ENCODE measurements at regions not wholly inside any gene's neighbourhood (a gene's known extent, or its start where the extent isn't known, plus 50 kb on each side); places are given as distances from the start of the nearest gene placed in this dataset.

DNA sequence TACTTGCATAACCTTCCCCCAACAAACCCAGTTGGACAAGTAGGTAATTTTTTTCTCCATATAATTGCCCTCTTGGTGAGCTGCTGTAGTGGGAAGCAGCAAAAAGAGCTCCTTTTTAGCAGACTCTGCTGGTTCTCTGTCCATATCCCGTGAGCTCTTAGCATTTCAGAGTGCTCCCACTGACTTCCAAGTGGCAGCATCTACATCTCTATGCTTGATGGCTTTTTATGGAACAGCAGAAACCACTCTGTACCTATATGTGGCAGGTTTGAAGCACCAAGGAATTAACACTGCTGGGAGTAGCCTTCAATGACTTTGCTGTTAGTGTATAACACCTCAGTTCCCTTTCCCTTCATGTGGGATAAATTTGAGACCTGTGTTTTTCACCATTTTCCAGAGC lies 168.4 kb upstream of the NHS start:
- Histone ChIP-seq H3K27ac (ENCODE audit: low read depth, low read length) (peak overlapping the region; percentile 65), H3K36me3 (ENCODE audit: control insufficient read depth, insufficient read depth, low read length) (no peaks in the 10 kb centered on the region), H3K9me3 (ENCODE audit: control insufficient read depth, insufficient read depth, low read length) (peaks cover 12% of the 10 kb centered on the region), H3K27me3 (ENCODE audit: control insufficient read depth, insufficient read depth, low read length) (peaks cover 16% of the 10 kb centered on the region; the same call in 1 of the 2 replicates), H3K4me3 (ENCODE audit: low read depth, low read length) (no peak overlapping the region), H3K9ac (ENCODE audit: low read depth, low read length) (no peak overlapping the region), H3K4me1 (ENCODE audit: control insufficient read depth, insufficient read depth, low read length) (peaks cover 34% of the 10 kb centered on the region)

- Histone ChIP-seq H3K36me3 (ENCODE audit: control insufficient read depth, insufficient read depth, low read length) (no peaks in the 10 kb centered on the region), H3K27ac (ENCODE audit: low read depth, low read length) (no peak overlapping the region), H3K4me1 (ENCODE audit: control insufficient read depth, insufficient read depth, low read length) (no peaks in the 10 kb centered on the region), H3K4me3 (ENCODE audit: low read depth, low read length) (no peak overlapping the region), H3K27me3 (ENCODE audit: control insufficient read depth, insufficient read depth, low read length) (peaks cover 16% of the 10 kb centered on the region), H3K9ac (ENCODE audit: low read depth, low read length) (no peak overlapping the region), H3K9me3 (ENCODE audit: control insufficient read depth, insufficient read depth, low read length) (peaks cover 24% of the 10 kb centered on the region)
Measured at GRCh38 chrX:17214962-17215361, 160.0 kb upstream of the NHS start.

DNA sequence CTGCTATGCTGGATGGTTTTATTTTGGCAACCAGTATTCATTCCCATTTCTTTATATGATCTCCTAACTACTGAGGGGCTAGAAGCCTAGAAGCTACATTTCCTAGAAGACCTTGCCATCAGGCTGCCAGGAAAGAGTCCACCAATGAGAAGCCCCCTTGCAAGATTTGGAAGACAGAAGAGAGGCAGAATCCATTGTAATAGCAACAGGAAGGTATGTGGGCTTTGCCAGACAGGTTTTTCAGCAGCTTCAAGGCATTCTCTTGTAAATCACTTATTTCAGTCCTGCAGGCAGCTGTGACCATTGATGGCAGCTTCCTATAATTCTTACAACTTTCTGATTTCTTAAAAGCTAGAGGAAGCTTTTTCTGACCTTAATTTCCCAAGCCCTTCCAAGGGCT lies 148.3 kb upstream of the NHS start:
- H3K27me3 ChIP-seq (ENCODE audit: control insufficient read depth, insufficient read depth, low read length) = no peaks in the 10 kb centered on the region
- peak overlapping the region; percentile 24; the same call in 1 of the 2 replicates for H3K9ac ChIP-seq (ENCODE audit: low read depth, low read length)
- peak overlapping the region; percentile 38; the same call in 1 of the 2 replicates for H3K4me3 ChIP-seq (ENCODE audit: low read depth, low read length)

GRCh38 chrX:17237146-17237545 lies 137.9 kb upstream of the NHS start:
- Histone ChIP-seq H3K4me3 (ENCODE audit: low read depth, low read length) (no peak overlapping the region), H3K27ac (ENCODE audit: low read depth, low read length) (no peak overlapping the region), H3K9ac (ENCODE audit: low read depth, low read length) (no peak overlapping the region), H3K4me1 (ENCODE audit: control insufficient read depth, insufficient read depth, low read length) (no peaks in the 10 kb centered on the region), H3K9me3 (ENCODE audit: control insufficient read depth, insufficient read depth, low read length) (peaks cover 5% of the 10 kb centered on the region), H3K36me3 (ENCODE audit: control insufficient read depth, insufficient read depth, low read length) (no peaks in the 10 kb centered on the region), H3K27me3 (ENCODE audit: control insufficient read depth, insufficient read depth, low read length) (no peaks in the 10 kb centered on the region; the same call in 1 of the 2 replicates)

More for the DNA sequence above, 148.3 kb upstream of the NHS start:
- no peaks in the 10 kb centered on the region; the same call in 1 of the 2 replicates for H3K36me3 ChIP-seq (ENCODE audit: control insufficient read depth, insufficient read depth, low read length)
- H3K27ac ChIP-seq (ENCODE audit: low read depth, low read length) = peak overlapping the region; percentile 81
- H3K9me3 ChIP-seq (ENCODE audit: control insufficient read depth, insufficient read depth, low read length) = peaks cover 14% of the 10 kb centered on the region
- H3K4me1 ChIP-seq (ENCODE audit: control insufficient read depth, insufficient read depth, low read length) = peaks cover 28% of the 10 kb centered on the region

DNA sequence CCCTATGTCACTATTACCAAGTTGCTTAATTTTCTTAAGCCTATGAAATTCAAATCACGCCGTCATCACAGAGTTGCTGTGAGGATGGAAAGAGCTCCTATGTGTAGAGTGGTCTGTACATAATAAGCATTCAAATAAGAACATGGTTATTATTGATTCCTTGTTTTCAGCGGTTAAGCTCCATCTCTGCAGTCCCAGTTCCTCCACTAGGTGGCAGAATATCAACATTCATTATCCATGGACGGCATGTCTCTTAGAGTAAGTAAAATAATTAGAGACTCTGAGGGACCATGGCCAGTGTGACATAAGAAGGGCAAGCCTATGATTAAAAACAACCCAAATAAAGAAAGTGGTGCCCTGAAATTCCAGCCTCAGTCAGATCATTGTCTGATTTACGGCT lies 132.5 kb upstream of the NHS start:
- no peaks in the 10 kb centered on the region for H3K27me3 ChIP-seq (ENCODE audit: control insufficient read depth, insufficient read depth, low read length)
- H3K4me1 ChIP-seq (ENCODE audit: control insufficient read depth, insufficient read depth, low read length) = no peaks in the 10 kb centered on the region

GRCh38 chrX:17247144-17247543 lies 127.9 kb upstream of the NHS start:
- no peak overlapping the region for H3K9ac ChIP-seq (ENCODE audit: low read depth, low read length)
- H3K27me3 ChIP-seq (ENCODE audit: control insufficient read depth, insufficient read depth, low read length) = no peaks in the 10 kb centered on the region
- H3K4me3 ChIP-seq (ENCODE audit: low read depth, low read length) = no peak overlapping the region
- no peak overlapping the region for H3K27ac ChIP-seq (ENCODE audit: low read depth, low read length)
- H3K4me1 ChIP-seq (ENCODE audit: control insufficient read depth, insufficient read depth, low read length) = no peaks in the 10 kb centered on the region
- H3K36me3 ChIP-seq (ENCODE audit: control insufficient read depth, insufficient read depth, low read length) = no peaks in the 10 kb centered on the region
- H3K9me3 ChIP-seq (ENCODE audit: control insufficient read depth, insufficient read depth, low read length) = no peaks in the 10 kb centered on the region

More for the DNA sequence above, 132.5 kb upstream of the NHS start:
- Histone ChIP-seq H3K27ac (ENCODE audit: low read depth, low read length) (no peak overlapping the region), H3K4me3 (ENCODE audit: low read depth, low read length) (no peak overlapping the region), H3K36me3 (ENCODE audit: control insufficient read depth, insufficient read depth, low read length) (no peaks in the 10 kb centered on the region), H3K9me3 (ENCODE audit: control insufficient read depth, insufficient read depth, low read length) (peaks cover 5% of the 10 kb centered on the region; the same call in 1 of the 2 replicates), H3K9ac (ENCODE audit: low read depth, low read length) (no peak overlapping the region)

DNA sequence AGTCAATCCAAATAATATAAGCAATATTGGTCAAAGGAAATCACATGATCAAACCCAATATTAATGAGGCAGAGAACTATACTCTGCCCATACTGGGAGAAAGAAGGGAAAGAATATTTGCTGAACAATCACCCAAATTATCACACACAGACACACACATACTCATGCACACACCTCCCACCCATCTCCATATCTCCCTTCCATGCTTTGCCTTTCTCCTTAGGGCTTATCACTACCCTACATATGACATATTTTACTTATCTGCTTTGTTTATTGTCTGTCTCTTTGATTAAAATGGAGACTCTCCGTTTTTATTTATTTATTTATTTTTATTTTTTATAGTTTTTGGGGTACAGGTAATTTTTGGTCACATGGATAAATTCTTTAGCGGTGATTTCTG lies 112.9 kb upstream of the NHS start:
- no peak overlapping the region for H3K9ac ChIP-seq (ENCODE audit: low read depth, low read length)
- no peaks in the 10 kb centered on the region for H3K27me3 ChIP-seq (ENCODE audit: control insufficient read depth, insufficient read depth, low read length)
- no peaks in the 10 kb centered on the region for H3K4me1 ChIP-seq (ENCODE audit: control insufficient read depth, insufficient read depth, low read length)
- peaks cover 6% of the 10 kb centered on the region for H3K9me3 ChIP-seq (ENCODE audit: control insufficient read depth, insufficient read depth, low read length)
- H3K4me3 ChIP-seq (ENCODE audit: low read depth, low read length) = no peak overlapping the region
- H3K36me3 ChIP-seq (ENCODE audit: control insufficient read depth, insufficient read depth, low read length) = no peaks in the 10 kb centered on the region
- no peak overlapping the region for H3K27ac ChIP-seq (ENCODE audit: low read depth, low read length)

GRCh38 chrX:17266136-17266535 lies 108.9 kb upstream of the NHS start:
- Histone ChIP-seq H3K4me3 (ENCODE audit: low read depth, low read length) (no peak overlapping the region), H3K9me3 (ENCODE audit: control insufficient read depth, insufficient read depth, low read length) (peaks cover 6% of the 10 kb centered on the region), H3K4me1 (ENCODE audit: control insufficient read depth, insufficient read depth, low read length) (no peaks in the 10 kb centered on the region), H3K36me3 (ENCODE audit: control insufficient read depth, insufficient read depth, low read length) (no peaks in the 10 kb centered on the region), H3K9ac (ENCODE audit: low read depth, low read length) (no peak overlapping the region), H3K27ac (ENCODE audit: low read depth, low read length) (no peak overlapping the region), H3K27me3 (ENCODE audit: control insufficient read depth, insufficient read depth, low read length) (no peaks in the 10 kb centered on the region; the same call in none of the 2 replicates)

- Histone ChIP-seq H3K27me3 (ENCODE audit: control insufficient read depth, insufficient read depth, low read length) (peaks cover 4% of the 10 kb centered on the region), H3K4me3 (ENCODE audit: low read depth, low read length) (no peak overlapping the region), H3K27ac (ENCODE audit: low read depth, low read length) (no peak overlapping the region), H3K4me1 (ENCODE audit: control insufficient read depth, insufficient read depth, low read length) (no peaks in the 10 kb centered on the region), H3K9me3 (ENCODE audit: control insufficient read depth, insufficient read depth, low read length) (peaks cover 12% of the 10 kb centered on the region), H3K36me3 (ENCODE audit: control insufficient read depth, insufficient read depth, low read length) (no peaks in the 10 kb centered on the region), H3K9ac (ENCODE audit: low read depth, low read length) (no peak overlapping the region)
Measured at GRCh38 chrX:17278961-17279360, 96.0 kb upstream of the NHS start.

DNA sequence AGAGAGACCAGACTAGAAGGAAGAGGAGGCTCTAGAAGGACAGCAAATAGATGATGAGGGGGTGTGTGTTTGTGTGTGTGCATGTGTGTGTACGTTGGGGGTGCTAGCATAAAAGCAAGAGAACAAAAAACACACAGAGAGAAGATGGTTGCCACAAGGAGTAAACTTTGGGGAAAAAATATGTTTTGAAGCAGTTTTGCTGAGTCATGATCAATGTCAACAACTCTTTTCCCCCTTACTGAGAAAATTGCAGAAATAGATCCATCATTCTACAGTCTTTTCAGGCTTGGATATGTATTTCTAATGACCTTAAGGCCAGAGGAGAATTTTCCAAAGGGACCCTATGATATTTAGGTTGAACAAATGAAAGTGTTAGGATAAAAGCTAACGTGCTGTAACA lies 89.0 kb upstream of the NHS start:
- H3K9me3 ChIP-seq (ENCODE audit: control insufficient read depth, insufficient read depth, low read length) = no peaks in the 10 kb centered on the region
- no peak overlapping the region for H3K4me3 ChIP-seq (ENCODE audit: low read depth, low read length)
- H3K27me3 ChIP-seq (ENCODE audit: control insufficient read depth, insufficient read depth, low read length) = peaks cover 4% of the 10 kb centered on the region
- H3K9ac ChIP-seq (ENCODE audit: low read depth, low read length) = no peak overlapping the region
- no peak overlapping the region for H3K27ac ChIP-seq (ENCODE audit: low read depth, low read length)
- H3K4me1 ChIP-seq (ENCODE audit: control insufficient read depth, insufficient read depth, low read length) = no peaks in the 10 kb centered on the region
- no peaks in the 10 kb centered on the region for H3K36me3 ChIP-seq (ENCODE audit: control insufficient read depth, insufficient read depth, low read length)

GRCh38 chrX:17291171-17291900 lies 83.7 kb upstream of the NHS start:
- Histone ChIP-seq H3K36me3 (ENCODE audit: control insufficient read depth, insufficient read depth, low read length) (no peaks in the 10 kb centered on the region), H3K9ac (ENCODE audit: low read depth, low read length) (no peak overlapping the region), H3K4me1 (ENCODE audit: control insufficient read depth, insufficient read depth, low read length) (peaks cover 15% of the 10 kb centered on the region), H3K4me3 (ENCODE audit: low read depth, low read length) (no peak overlapping the region; the same call in 1 of the 2 replicates), H3K27ac (ENCODE audit: low read depth, low read length) (no peak overlapping the region), H3K27me3 (ENCODE audit: control insufficient read depth, insufficient read depth, low read length) (no peaks in the 10 kb centered on the region; the same call in 1 of the 2 replicates), H3K9me3 (ENCODE audit: control insufficient read depth, insufficient read depth, low read length) (no peaks in the 10 kb centered on the region)

All from HUES48 (cell line).